ENCODE measurements at regions not wholly inside any gene's neighbourhood (a gene's known extent, or its start where the extent isn't known, plus 50 kb on each side); places are given as distances from the start of the nearest gene placed in this dataset.

DNA sequence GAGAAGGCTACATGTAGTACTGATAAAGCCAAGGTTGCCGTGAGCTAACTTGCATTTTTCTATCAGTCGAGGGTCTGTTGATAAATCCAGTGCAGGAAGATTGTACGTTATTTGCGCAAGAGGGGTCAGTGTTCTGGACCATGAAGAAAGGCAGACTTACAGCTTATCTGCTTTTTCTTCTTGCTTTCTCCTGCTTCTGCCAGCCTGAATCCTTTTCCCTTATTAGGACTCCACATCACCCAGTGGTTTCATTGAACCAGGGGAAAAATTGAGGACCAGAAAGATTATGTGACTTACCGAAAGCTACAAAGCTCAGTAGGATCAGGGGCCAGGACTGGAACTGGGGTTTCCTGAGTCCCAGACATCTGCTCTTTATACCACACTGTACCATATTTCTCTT, 534.6 kb upstream of the BRINP1 start:
- H2AFZ ChIP-seq (ENCODE audit: low read depth, low read length, poor library complexity, severe bottlenecking), result no peak overlapping the region
- no TSS peak for BruUV-seq (replicated peaks)
- no peak overlapping the region for H3K4me3 ChIP-seq (replicated peaks in 1 of 2; ENCODE audit: low read depth in 1 of 2, low read length in 2 of 2)
- H3K36me3 ChIP-seq (ENCODE audit: control insufficient read depth in 1 of 2, insufficient read depth in 2 of 2, low read length in 2 of 2), result no peaks in the 10 kb centered on the region
- no peak for TF ChIP-seq ZFX (IDR thresholded peaks at IDR 0.05)
- no peak for TF ChIP-seq ATF3 (IDR thresholded peaks at IDR 0.05)
- TF ChIP-seq ZBTB33 (IDR thresholded peaks at IDR 0.05; ENCODE audit: extremely low read depth, insufficient replicate concordance, low read length), result no peak
- TF ChIP-seq, protein P1, sequence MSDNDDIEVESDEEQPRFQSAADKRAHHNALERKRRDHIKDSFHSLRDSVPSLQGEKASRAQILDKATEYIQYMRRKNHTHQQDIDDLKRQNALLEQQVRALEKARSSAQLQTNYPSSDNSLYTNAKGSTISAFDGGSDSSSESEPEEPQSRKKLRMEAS (IDR thresholded peaks at IDR 0.05), result no peak
- no peak for TF ChIP-seq SP1 (IDR thresholded peaks at IDR 0.05; ENCODE audit: low read depth)
- no peak for TF ChIP-seq JUND (IDR thresholded peaks at IDR 0.05)
- TF ChIP-seq YY1 (IDR thresholded peaks at IDR 0.05; ENCODE audit: extremely low read depth, insufficient replicate concordance, low read depth, low read length), result no peak
- no peak for TF ChIP-seq CEBPB (IDR thresholded peaks at IDR 0.05; ENCODE audit: low read depth)
- TF ChIP-seq EZH2 (IDR thresholded peaks at IDR 0.05), result no peak
- TF ChIP-seq SRF (IDR thresholded peaks at IDR 0.05; ENCODE audit: low read depth), result no peak
- TF ChIP-seq, protein P2, sequence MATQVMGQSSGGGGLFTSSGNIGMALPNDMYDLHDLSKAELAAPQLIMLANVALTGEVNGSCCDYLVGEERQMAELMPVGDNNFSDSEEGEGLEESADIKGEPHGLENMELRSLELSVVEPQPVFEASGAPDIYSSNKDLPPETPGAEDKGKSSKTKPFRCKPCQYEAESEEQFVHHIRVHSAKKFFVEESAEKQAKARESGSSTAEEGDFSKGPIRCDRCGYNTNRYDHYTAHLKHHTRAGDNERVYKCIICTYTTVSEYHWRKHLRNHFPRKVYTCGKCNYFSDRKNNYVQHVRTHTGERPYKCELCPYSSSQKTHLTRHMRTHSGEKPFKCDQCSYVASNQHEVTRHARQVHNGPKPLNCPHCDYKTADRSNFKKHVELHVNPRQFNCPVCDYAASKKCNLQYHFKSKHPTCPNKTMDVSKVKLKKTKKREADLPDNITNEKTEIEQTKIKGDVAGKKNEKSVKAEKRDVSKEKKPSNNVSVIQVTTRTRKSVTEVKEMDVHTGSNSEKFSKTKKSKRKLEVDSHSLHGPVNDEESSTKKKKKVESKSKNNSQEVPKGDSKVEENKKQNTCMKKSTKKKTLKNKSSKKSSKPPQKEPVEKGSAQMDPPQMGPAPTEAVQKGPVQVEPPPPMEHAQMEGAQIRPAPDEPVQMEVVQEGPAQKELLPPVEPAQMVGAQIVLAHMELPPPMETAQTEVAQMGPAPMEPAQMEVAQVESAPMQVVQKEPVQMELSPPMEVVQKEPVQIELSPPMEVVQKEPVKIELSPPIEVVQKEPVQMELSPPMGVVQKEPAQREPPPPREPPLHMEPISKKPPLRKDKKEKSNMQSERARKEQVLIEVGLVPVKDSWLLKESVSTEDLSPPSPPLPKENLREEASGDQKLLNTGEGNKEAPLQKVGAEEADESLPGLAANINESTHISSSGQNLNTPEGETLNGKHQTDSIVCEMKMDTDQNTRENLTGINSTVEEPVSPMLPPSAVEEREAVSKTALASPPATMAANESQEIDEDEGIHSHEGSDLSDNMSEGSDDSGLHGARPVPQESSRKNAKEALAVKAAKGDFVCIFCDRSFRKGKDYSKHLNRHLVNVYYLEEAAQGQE (IDR thresholded peaks at IDR 0.05; ENCODE audit: low read depth), result no peak
- TF ChIP-seq ELF1 (IDR thresholded peaks at IDR 0.05; ENCODE audit: borderline replicate concordance, low read depth), result no peak
- no peak for TF ChIP-seq TCF7L2 (IDR thresholded peaks at IDR 0.05; ENCODE audit: borderline replicate concordance, extremely low read depth, insufficient read depth, insufficient read length)
- TF ChIP-seq, protein P3, sequence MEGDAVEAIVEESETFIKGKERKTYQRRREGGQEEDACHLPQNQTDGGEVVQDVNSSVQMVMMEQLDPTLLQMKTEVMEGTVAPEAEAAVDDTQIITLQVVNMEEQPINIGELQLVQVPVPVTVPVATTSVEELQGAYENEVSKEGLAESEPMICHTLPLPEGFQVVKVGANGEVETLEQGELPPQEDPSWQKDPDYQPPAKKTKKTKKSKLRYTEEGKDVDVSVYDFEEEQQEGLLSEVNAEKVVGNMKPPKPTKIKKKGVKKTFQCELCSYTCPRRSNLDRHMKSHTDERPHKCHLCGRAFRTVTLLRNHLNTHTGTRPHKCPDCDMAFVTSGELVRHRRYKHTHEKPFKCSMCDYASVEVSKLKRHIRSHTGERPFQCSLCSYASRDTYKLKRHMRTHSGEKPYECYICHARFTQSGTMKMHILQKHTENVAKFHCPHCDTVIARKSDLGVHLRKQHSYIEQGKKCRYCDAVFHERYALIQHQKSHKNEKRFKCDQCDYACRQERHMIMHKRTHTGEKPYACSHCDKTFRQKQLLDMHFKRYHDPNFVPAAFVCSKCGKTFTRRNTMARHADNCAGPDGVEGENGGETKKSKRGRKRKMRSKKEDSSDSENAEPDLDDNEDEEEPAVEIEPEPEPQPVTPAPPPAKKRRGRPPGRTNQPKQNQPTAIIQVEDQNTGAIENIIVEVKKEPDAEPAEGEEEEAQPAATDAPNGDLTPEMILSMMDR (IDR thresholded peaks at IDR 0.05 in 2 of 3, conservative IDR thresholded peaks at IDR 0.05 in 1 of 3; ENCODE audit: borderline replicate concordance in 1 of 3, insufficient read depth in 1 of 3, low read depth in 2 of 3, low read length in 2 of 3), result no peak
- no peak for TF ChIP-seq EZH2phosphoT487 (IDR thresholded peaks at IDR 0.05; ENCODE audit: borderline replicate concordance)
- TF ChIP-seq POLR2A (IDR thresholded peaks at IDR 0.05; ENCODE audit: borderline replicate concordance, extremely low read depth, insufficient read depth, insufficient read length), result no peak
- no peak for TF ChIP-seq EGR1 (IDR thresholded peaks at IDR 0.05; ENCODE audit: low read depth)
- TF ChIP-seq CBX3 (IDR thresholded peaks at IDR 0.05; ENCODE audit: low read depth), result no peak
- no peak overlapping the region for H3K9ac ChIP-seq (ENCODE audit: low read length)
- no peaks in the 10 kb centered on the region for H3K27me3 ChIP-seq (ENCODE audit: insufficient read depth, low read length)
- no peaks in the 10 kb centered on the region for H4K20me1 ChIP-seq (ENCODE audit: insufficient read depth)
- intact Hi-C loops (cut with micrococcal nuclease), result no loop called here
- H3K27ac ChIP-seq (ENCODE audit: low read depth, low read length), result no peak overlapping the region
- RAD21 ChIA-PET (ENCODE audit: low non-redundant PET in 1 of 2, low total read pairs in 2 of 2, uncharacterized antibody in 2 of 2, unreplicated experiment in 2 of 2), result no interaction called here
- CTCF ChIA-PET, result no interaction called here
- no peak for DNase-seq (ENCODE audit: low read depth, low spot score)
- peaks cover 0 to 3% of the 10 kb centered on the region in 2 experiments; a peak in 2 of 4 replicates for H3K9me3 ChIP-seq (ENCODE audit: control insufficient read depth in 1 of 2, insufficient read depth in 1 of 2, low read depth in 1 of 2, low read length in 2 of 2)
- no peaks in the 10 kb centered on the region for H3K4me1 ChIP-seq (ENCODE audit: control insufficient read depth in 1 of 2, insufficient read depth in 2 of 2, low read length in 2 of 2)
- no peak overlapping the region for H3K4me2 ChIP-seq (ENCODE audit: low read length)
- H3K79me2 ChIP-seq (ENCODE audit: insufficient read depth, low read length), result no peaks in the 10 kb centered on the region
- POLR2A ChIA-PET, result no interaction called here
- no peak for ATAC-seq
- H3K9me2 ChIP-seq (ENCODE audit: insufficient read depth), result no peaks in the 10 kb centered on the region

Measured in HCT116 (cell line).